Panc1 (cell line): ENCODE measurements at regions not wholly inside any gene's neighbourhood (a gene's known extent, or its start where the extent isn't known, plus 50 kb on each side); places are given as distances from the start of the nearest gene placed in this dataset.

Source experiments
- ATAC-seq: fragments of 200-7000 bp; cut with Tn5 transposase; 2 replicates; pipeline ENCODE4 v1.9.1; 2020; ENCODE audit warnings: mild to moderate bottlenecking, moderate library complexity
- BruUV-seq: library from RNA; stranded (reverse); fragments of 400-500 nt; replicated peaks from 2 replicates; lab custom pipeline; 2021; lab: Mats Ljungman, UMichigan
- CTCF ChIA-PET: fragments of 300-600 bp; sonication (Branson Sonifier 250); formaldehyde crosslinking; loops from one replicate; lab custom pipeline; 2022; ENCODE audit warnings: antibody characterized with exemption; lab: Charles Lee
- POLR2A ChIA-PET: fragments of 300-600 bp; sonication (Branson Sonifier 250); formaldehyde crosslinking; loops from one replicate; lab custom pipeline; 2022; ENCODE audit warnings: antibody characterized with exemption; lab: Charles Lee
- DNase-seq: peaks from one replicate; pipeline ENCODE4 v3.0.0-alpha.2; 2010; ENCODE audit warnings: low read depth, low spot score
- H3K27ac ChIP-seq: 2 replicates; pipeline ENCODE4 v1.5.1; 2011; ENCODE audit warnings: mild to moderate bottlenecking, low read length, inconsistent platforms
- H3K27me3 ChIP-seq: fragments of 200-500 bp; sonication (Bioruptor generic); 2 replicates; pipeline ENCODE4 v1.6.0; 2014; ENCODE audit warnings: low read length, inconsistent platforms; ENCODE audit not compliant: control insufficient read depth, insufficient read depth
- H3K36me3 ChIP-seq: fragments of 200-500 bp; sonication (Bioruptor generic); 2 replicates; pipeline ENCODE4 v1.5.1; 2014; ENCODE audit warnings: inconsistent platforms, mild to moderate bottlenecking, low read length, moderate library complexity; ENCODE audit not compliant: control insufficient read depth, insufficient read depth
- H3K4me1 ChIP-seq: 2 replicates; pipeline ENCODE4 v1.5.1; 2011; ENCODE audit warnings: inconsistent platforms, mild to moderate bottlenecking, low read length, moderate library complexity; ENCODE audit not compliant: control insufficient read depth, insufficient read depth
- H3K4me3 ChIP-seq, 2 experiments: 2 replicates each; pipeline ENCODE4 v1.5.1; 2011 to 2012; ENCODE audit warnings: low read depth in 2 of 2, low read length in 2 of 2, mild to moderate bottlenecking in 2 of 2, inconsistent platforms in 1 of 2, moderate library complexity in 1 of 2
- H3K9me3 ChIP-seq: fragments of 200-500 bp; sonication (Bioruptor generic); 2 replicates; pipeline ENCODE4 v1.5.1; 2014; ENCODE audit warnings: low read depth, mild to moderate bottlenecking, inconsistent platforms, low read length, moderate library complexity; ENCODE audit not compliant: control insufficient read depth, insufficient read depth
- CTCF ChIP-seq: fragments of 450-650 bp; IDR thresholded peaks from 2 replicates; pipeline ENCODE4 v1.5.1; 2017; ENCODE audit warnings: mild to moderate bottlenecking
- POLR2AphosphoS5 ChIP-seq: IDR thresholded peaks from 2 replicates; pipeline ENCODE4 v1.6.1; 2012; ENCODE audit warnings: mild to moderate bottlenecking, low read depth, low read length, moderate library complexity
- REST ChIP-seq, 2 experiments: IDR thresholded peaks; 2 replicates each; pipeline ENCODE4 v1.6.1; 2011 to 2012; ENCODE audit warnings: low read depth in 2 of 2, control low read depth in 1 of 2, low read length in 1 of 2, mild to moderate bottlenecking in 1 of 2, moderate library complexity in 1 of 2; ENCODE audit not compliant: insufficient read depth in 1 of 2
- SIN3A ChIP-seq: IDR thresholded peaks from 2 replicates; pipeline ENCODE4 v1.6.1; 2012; ENCODE audit warnings: low read depth, mild to moderate bottlenecking, low read length, moderate library complexity, borderline replicate concordance; ENCODE audit not compliant: insufficient read depth
- TCF7L2 ChIP-seq: IDR thresholded peaks from 2 replicates; pipeline ENCODE4 v1.6.1; 2011; ENCODE audit warnings: mild to moderate bottlenecking, low read depth, low read length, inconsistent platforms
- in situ Hi-C: cut with HindIII; loops from 2 replicates; pipeline ENCODE4 v1.10.0; 2016; ENCODE audit warnings: low sequenced_read_pairs, low pct_unique_long_range_greater_than_20kb
- intact Hi-C: fragments of 100-400 bp; cut with micrococcal nuclease; formaldehyde crosslinking; loops from one replicate; pipeline ENCODE4 v1.10.0; 2022; ENCODE audit not compliant: unreplicated experiment

GRCh38 chrX:20498851-20499635 lies 232.3 kb upstream of the RPS6KA3 start:
- DNase-seq: no peak
- no TSS peak for BruUV-seq
- H3K27ac ChIP-seq: no peak overlapping the region
- intact Hi-C loops (no loop called here), in situ Hi-C loops (no loop called here)
- TF ChIP-seq SIN3A: no peak
- TF ChIP-seq TCF7L2: no peak
- TF ChIP-seq REST (IDR thresholded peaks at IDR 0.05; ENCODE audit: insufficient read depth in 1 of 2, low read depth in 2 of 2, low read length in 1 of 2): no peak
- TF ChIP-seq CTCF: no peak
- TF ChIP-seq POLR2AphosphoS5: no peak
- H3K4me3 ChIP-seq: no peak overlapping the region
- no peaks in the 10 kb centered on the region for H3K27me3 ChIP-seq
- ATAC-seq: no peak
- POLR2A ChIA-PET: no interaction called here
- H3K4me1 ChIP-seq: no peaks in the 10 kb centered on the region
- no peaks in the 10 kb centered on the region for H3K36me3 ChIP-seq
- CTCF ChIA-PET: no interaction called here
- H3K9me3 ChIP-seq: no peaks in the 10 kb centered on the region

GRCh38 chrX:20495575-20495974 lies 228.9 kb upstream of the RPS6KA3 start:
- no peaks in the 10 kb centered on the region for H3K9me3 ChIP-seq
- POLR2A ChIA-PET: no interaction called here
- no peak overlapping the region for H3K4me3 ChIP-seq
- no peaks in the 10 kb centered on the region for H3K27me3 ChIP-seq
- in situ Hi-C loops: no loop called here
- intact Hi-C loops: no loop called here
- BruUV-seq: no TSS peak
- no peaks in the 10 kb centered on the region for H3K36me3 ChIP-seq
- ATAC-seq: no peak
- DNase-seq: no peak
- no peak overlapping the region for H3K27ac ChIP-seq
- no peaks in the 10 kb centered on the region for H3K4me1 ChIP-seq
- TF ChIP-seq SIN3A (no peak), POLR2AphosphoS5 (no peak), REST (IDR thresholded peaks at IDR 0.05; ENCODE audit: insufficient read depth in 1 of 2, low read depth in 2 of 2, low read length in 1 of 2) (no peak), CTCF (no peak), TCF7L2 (no peak)
- CTCF ChIA-PET: no interaction called here
